HCT116 (cell line): ENCODE measurements at regions not wholly inside any gene's neighbourhood (a gene's known extent, or its start where the extent isn't known, plus 50 kb on each side); places are given as distances from the start of the nearest gene placed in this dataset.

ENCODE experiments used
- ATAC-seq: fragments of 200-7000 bp; cut with Tn5 transposase; 2 replicates; pipeline ENCODE4 v1.9.1; 2020; ENCODE audit warnings: mild to moderate bottlenecking, moderate library complexity
- BruUV-seq: library from RNA; stranded (reverse); fragments of 400-500 nt; replicated peaks from 2 replicates; lab custom pipeline; 2021; lab: Mats Ljungman, UMichigan
- CTCF ChIA-PET: fragments of 300-600 bp; sonication (Branson Sonifier 250); formaldehyde crosslinking; loops from one replicate; lab custom pipeline; 2021; ENCODE audit warnings: antibody characterized with exemption; lab: Charles Lee
- POLR2A ChIA-PET: fragments of 300-600, 350-600 bp; sonication (Branson Sonifier 250); formaldehyde crosslinking; loops from one replicate; lab custom pipeline; 2021; ENCODE audit warnings: antibody characterized with exemption; lab: Charles Lee
- RAD21 ChIA-PET, 2 experiments: fragments of 300-600 bp; sonication (Branson Sonifier 250); formaldehyde crosslinking; loops; one replicate each; lab custom pipeline; 2023; ENCODE audit warnings: low total read pairs in 2 of 2; ENCODE audit not compliant: uncharacterized antibody in 2 of 2, unreplicated experiment in 2 of 2, low non-redundant PET in 1 of 2; lab: Charles Lee
- DNase-seq: peaks from one replicate; pipeline ENCODE4 v3.0.0-alpha.2; 2010; ENCODE audit warnings: low read depth, low spot score
- H2AFZ ChIP-seq: fragments of 200-600 bp; shearing (Covaris generic), sonication (generic); 2 replicates; pipeline ENCODE4 v1.6.1; 2017; ENCODE audit warnings: low read depth, mixed run types, mixed read lengths, antibody characterized with exemption, low read length; ENCODE audit not compliant: poor library complexity, severe bottlenecking
- H3K27ac ChIP-seq: 2 replicates; pipeline ENCODE4 v1.5.1; 2012; ENCODE audit warnings: low read depth, low read length
- H3K27me3 ChIP-seq: fragments of 200-600 bp; sonication (generic); 2 replicates; pipeline ENCODE4 v1.6.1; 2016; ENCODE audit warnings: mixed run types, low read length, mixed read lengths; ENCODE audit not compliant: insufficient read depth
- H3K36me3 ChIP-seq, 2 experiments: fragments of 200-500 bp in 1 of 2; fragments of 200-600 bp in 1 of 2; sonication (Bioruptor generic) in 1 of 2; sonication (generic) in 1 of 2; 2 replicates each; pipeline versions ENCODE4 v1.5.1 to v1.6.1; 2014 to 2016; ENCODE audit warnings: low read length in 2 of 2, inconsistent platforms in 1 of 2, mixed read lengths in 1 of 2, mixed run types in 1 of 2; ENCODE audit not compliant: insufficient read depth in 2 of 2, control insufficient read depth in 1 of 2
- H3K4me1 ChIP-seq, 2 experiments: fragments of 200-600 bp in 1 of 2; sonication (generic) in 1 of 2; 2 replicates each; pipeline versions ENCODE4 v1.5.1 to v1.6.1; 2012 to 2017; ENCODE audit warnings: low read length in 2 of 2, inconsistent platforms in 1 of 2, mild to moderate bottlenecking in 1 of 2, mixed read lengths in 1 of 2, mixed run types in 1 of 2, moderate library complexity in 1 of 2; ENCODE audit not compliant: insufficient read depth in 2 of 2, control insufficient read depth in 1 of 2
- H3K4me2 ChIP-seq: fragments of 200-600 bp; sonication (generic); 2 replicates; pipeline ENCODE4 v1.6.1; 2017; ENCODE audit warnings: mixed run types, low read length, mixed read lengths
- H3K4me3 ChIP-seq, 2 experiments: fragments of 200-600 bp in 1 of 2; sonication (generic) in 1 of 2; replicated peaks in 1 of 2; 2 replicates each; pipeline ENCODE4 v1.5.1; 2011 to 2016; ENCODE audit warnings: low read length in 2 of 2, control low read depth in 1 of 2, low read depth in 1 of 2, mild to moderate bottlenecking in 1 of 2, mixed read lengths in 1 of 2, mixed run types in 1 of 2
- H3K79me2 ChIP-seq: fragments of 200-600 bp; sonication (generic); 2 replicates; pipeline ENCODE4 v1.6.1; 2017; ENCODE audit warnings: mild to moderate bottlenecking, mixed run types, low read length, moderate library complexity, mixed read lengths; ENCODE audit not compliant: insufficient read depth
- H3K9ac ChIP-seq: fragments of 200-600 bp; sonication (generic); 2 replicates; pipeline ENCODE4 v1.6.1; 2016; ENCODE audit warnings: low read length, mixed read lengths
- H3K9me2 ChIP-seq: fragments of 200-600 bp; sonication (generic), shearing (Covaris generic); 2 replicates; pipeline ENCODE4 v1.6.1; 2017; ENCODE audit warnings: mixed run types, mild to moderate bottlenecking, moderate library complexity; ENCODE audit not compliant: insufficient read depth
- H3K9me3 ChIP-seq, 2 experiments: fragments of 200-500 bp in 1 of 2; fragments of 200-600 bp in 1 of 2; sonication (Bioruptor generic) in 1 of 2; sonication (generic) in 1 of 2; 2 replicates each; pipeline ENCODE4 v1.6.1; 2014 to 2017; ENCODE audit warnings: low read length in 2 of 2, mixed read lengths in 2 of 2, inconsistent platforms in 1 of 2, low read depth in 1 of 2, mild to moderate bottlenecking in 1 of 2, mixed run types in 1 of 2, moderate library complexity in 1 of 2; ENCODE audit not compliant: control insufficient read depth in 1 of 2, insufficient read depth in 1 of 2
- H4K20me1 ChIP-seq: fragments of 200-600 bp; sonication (generic), shearing (Covaris generic); 2 replicates; pipeline ENCODE4 v1.6.1; 2017; ENCODE audit warnings: mixed run types, mild to moderate bottlenecking, moderate library complexity; ENCODE audit not compliant: insufficient read depth
- RAD21 ChIP-seq: IDR thresholded peaks from 2 replicates; pipeline ENCODE4 v1.6.1; 2012; ENCODE audit warnings: low read depth, mild to moderate bottlenecking
- SP1 ChIP-seq: IDR thresholded peaks from 2 replicates; pipeline ENCODE4 v1.6.1; 2012; ENCODE audit warnings: low read depth
- SRF ChIP-seq: IDR thresholded peaks from 2 replicates; pipeline ENCODE4 v1.6.1; 2012; ENCODE audit warnings: low read depth
- TCF7L2 ChIP-seq: IDR thresholded peaks from 2 replicates; pipeline ENCODE4 v1.7.0; 2011; ENCODE audit warnings: borderline replicate concordance, inconsistent platforms; ENCODE audit not compliant: insufficient read depth, insufficient read length; ENCODE audit errors: extremely low read depth
- YY1 ChIP-seq: IDR thresholded peaks from 2 replicates; pipeline ENCODE4 v1.6.1; 2011; ENCODE audit warnings: low read length, low read depth, moderate library complexity, mild to moderate bottlenecking; ENCODE audit not compliant: insufficient replicate concordance; ENCODE audit errors: extremely low read depth
- ZNF274 ChIP-seq: fragments of 200-500 bp; sonication (Bioruptor generic); IDR thresholded peaks from 2 replicates; pipeline ENCODE4 v1.6.1; 2014; ENCODE audit warnings: mild to moderate bottlenecking, low read depth, low read length, inconsistent platforms
- intact Hi-C: fragments of 100-400 bp; cut with micrococcal nuclease; formaldehyde crosslinking; loops from 2 replicates; pipeline ENCODE4 v1.10.0; 2022
- TF ChIP-seq, protein P1 (sequence below): IDR thresholded peaks from 2 replicates; pipeline ENCODE4 v1.6.1; 2011; ENCODE audit warnings: mild to moderate bottlenecking, low read length, moderate library complexity; ENCODE audit not compliant: insufficient replicate concordance; ENCODE audit errors: extremely low read depth

GRCh38 chr2:14023558-14023957, 609.0 kb upstream of the LRATD1 start:
- no peak overlapping the region for H2AFZ ChIP-seq
- ATAC-seq (no peak), DNase-seq (no peak)
- ChIA-PET CTCF (no interaction called here), POLR2A (no interaction called here), RAD21 (no interaction called here)
- H3K27ac ChIP-seq: no peak overlapping the region
- intact Hi-C loops: no loop called here
- no peak for TF ChIP-seq SRF
- TF ChIP-seq SP1: no peak
- TF ChIP-seq ZNF274: no peak
- TF ChIP-seq RAD21: no peak
- no peak for TF ChIP-seq TCF7L2
- TF ChIP-seq YY1: no peak
- H3K79me2 ChIP-seq: no peaks in the 10 kb centered on the region
- no peak overlapping the region for H3K4me3 ChIP-seq
- no peaks in the 10 kb centered on the region for H4K20me1 ChIP-seq
- H3K36me3 ChIP-seq: no peaks in the 10 kb centered on the region; a peak in 1 of 4 replicates
- H3K4me2 ChIP-seq: no peak overlapping the region
- H3K9me3 ChIP-seq: peaks cover 2 to 28% of the 10 kb centered on the region in 2 experiments; a peak in 2 of 4 replicates
- no peaks in the 10 kb centered on the region for H3K9me2 ChIP-seq
- H3K9ac ChIP-seq: no peak overlapping the region
- BruUV-seq: no TSS peak
- no peaks in the 10 kb centered on the region for H3K4me1 ChIP-seq
- H3K27me3 ChIP-seq: no peaks in the 10 kb centered on the region

- TF ChIP-seq RAD21: no peak
- TF ChIP-seq, protein P1, sequence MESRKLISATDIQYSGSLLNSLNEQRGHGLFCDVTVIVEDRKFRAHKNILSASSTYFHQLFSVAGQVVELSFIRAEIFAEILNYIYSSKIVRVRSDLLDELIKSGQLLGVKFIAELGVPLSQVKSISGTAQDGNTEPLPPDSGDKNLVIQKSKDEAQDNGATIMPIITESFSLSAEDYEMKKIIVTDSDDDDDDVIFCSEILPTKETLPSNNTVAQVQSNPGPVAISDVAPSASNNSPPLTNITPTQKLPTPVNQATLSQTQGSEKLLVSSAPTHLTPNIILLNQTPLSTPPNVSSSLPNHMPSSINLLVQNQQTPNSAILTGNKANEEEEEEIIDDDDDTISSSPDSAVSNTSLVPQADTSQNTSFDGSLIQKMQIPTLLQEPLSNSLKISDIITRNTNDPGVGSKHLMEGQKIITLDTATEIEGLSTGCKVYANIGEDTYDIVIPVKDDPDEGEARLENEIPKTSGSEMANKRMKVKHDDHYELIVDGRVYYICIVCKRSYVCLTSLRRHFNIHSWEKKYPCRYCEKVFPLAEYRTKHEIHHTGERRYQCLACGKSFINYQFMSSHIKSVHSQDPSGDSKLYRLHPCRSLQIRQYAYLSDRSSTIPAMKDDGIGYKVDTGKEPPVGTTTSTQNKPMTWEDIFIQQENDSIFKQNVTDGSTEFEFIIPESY: no peak
- no TSS peak for BruUV-seq
- H3K4me3 ChIP-seq: no peak overlapping the region
- ATAC-seq (no peak), DNase-seq (no peak)
- H3K9me3 ChIP-seq: peaks cover 3 to 16% of the 10 kb centered on the region in 2 experiments; a peak in 2 of 4 replicates
- no peaks in the 10 kb centered on the region for H3K4me1 ChIP-seq
- CTCF ChIA-PET: no interaction called here
- no peaks in the 10 kb centered on the region for H4K20me1 ChIP-seq
- H3K4me2 ChIP-seq: no peak overlapping the region
- POLR2A ChIA-PET: no interaction called here
- intact Hi-C loops: no loop called here
- no peak overlapping the region for H3K9ac ChIP-seq
- no peaks in the 10 kb centered on the region for H3K36me3 ChIP-seq
- H3K79me2 ChIP-seq: no peaks in the 10 kb centered on the region
- no peaks in the 10 kb centered on the region for H3K9me2 ChIP-seq
- RAD21 ChIA-PET: no interaction called here
- no peak overlapping the region for H3K27ac ChIP-seq
- H2AFZ ChIP-seq: no peak overlapping the region
- H3K27me3 ChIP-seq: no peaks in the 10 kb centered on the region
These were observed 593.4 kb upstream of the LRATD1 start for GRCh38 chr2:14039134-14039533.
